SK-N-SH (cell line): ENCODE measurements at regions not wholly inside any gene's neighbourhood (a gene's known extent, or its start where the extent isn't known, plus 50 kb on each side); places are given as distances from the start of the nearest gene placed in this dataset.

Experiments
- CTCF ChIA-PET: fragments of 300-600, 350-600 bp; formaldehyde crosslinking; extraction: SDS; loops from one replicate; lab custom pipeline; 2021; lab: Yijun Ruan, JAX
- POLR2A ChIA-PET: fragments of 350-600 bp; sonication (Branson Sonifier 250); formaldehyde crosslinking; extraction: SDS; loops from one replicate; lab custom pipeline; 2020; ENCODE audit warnings: antibody characterized with exemption, inconsistent platforms; lab: Yijun Ruan, JAX
- DNase-seq: peaks from one replicate; pipeline ENCODE4 v3.0.0; 2012
- H2AFZ ChIP-seq: fragments of 200-600 bp; sonication (generic); 2 replicates; pipeline ENCODE4 v1.8.1; 2016; ENCODE audit warnings: antibody characterized with exemption, mild to moderate bottlenecking, low read depth
- H3F3A ChIP-seq: fragments of 200-600 bp; sonication (generic); replicated peaks from 2 replicates; pipeline ENCODE3; 2016; ENCODE audit warnings: antibody characterized with exemption, mild to moderate bottlenecking; ENCODE audit not compliant: insufficient read depth
- H3K27ac ChIP-seq, 2 experiments: fragments of 200-500 bp in 1 of 2; fragments of 200-600 bp in 1 of 2; sonication (Bioruptor generic) in 1 of 2; sonication (generic), shearing (Covaris generic) in 1 of 2; 2 replicates each; pipeline versions ENCODE4 v1.5.1 to v1.6.1; 2014 to 2016; ENCODE audit warnings: low read depth in 2 of 2, inconsistent platforms in 1 of 2, low read length in 1 of 2, mild to moderate bottlenecking in 1 of 2, mixed read lengths in 1 of 2
- H3K27me3 ChIP-seq: fragments of 200-600 bp; sonication (generic), shearing (Covaris generic); 2 replicates; pipeline ENCODE4 v1.6.1; 2016; ENCODE audit warnings: mixed run types; ENCODE audit not compliant: insufficient read depth
- H3K36me3 ChIP-seq, 2 experiments: fragments of 200-500 bp in 1 of 2; fragments of 200-600 bp in 1 of 2; sonication (Bioruptor generic) in 1 of 2; sonication (generic) in 1 of 2; replicated peaks in 1 of 2; 2 replicates each; pipeline versions ENCODE3 to v1.5.1; 2014 to 2016; ENCODE audit warnings: low read length in 1 of 2, mild to moderate bottlenecking in 1 of 2; ENCODE audit not compliant: insufficient read depth in 2 of 2, control insufficient read depth in 1 of 2
- H3K4me1 ChIP-seq, 2 experiments: fragments of 200-500 bp in 1 of 2; fragments of 200-600 bp in 1 of 2; sonication (Bioruptor generic) in 1 of 2; sonication (generic), shearing (Covaris generic) in 1 of 2; 2 replicates each; pipeline versions ENCODE4 v1.5.1 to v1.6.1; 2014 to 2016; ENCODE audit warnings: low read depth in 1 of 2, low read length in 1 of 2, mixed run types in 1 of 2; ENCODE audit not compliant: insufficient read depth in 2 of 2, control insufficient read depth in 1 of 2
- H3K4me2 ChIP-seq: fragments of 200-600 bp; sonication (generic), shearing (Covaris generic); 2 replicates; pipeline ENCODE4 v1.6.1; 2017; ENCODE audit warnings: mixed run types
- H3K4me3 ChIP-seq, 2 experiments: fragments of 200-500 bp in 1 of 2; fragments of 200-600 bp in 1 of 2; sonication (Bioruptor generic) in 1 of 2; sonication (generic), shearing (Covaris generic) in 1 of 2; 2 replicates each; pipeline versions ENCODE4 v1.5.1 to v1.8.1; 2014 to 2016; ENCODE audit warnings: low read depth in 2 of 2, inconsistent platforms in 1 of 2, low read length in 1 of 2, mild to moderate bottlenecking in 1 of 2, mixed read lengths in 1 of 2, moderate library complexity in 1 of 2
- H3K79me2 ChIP-seq: fragments of 200-600 bp; sonication (generic); 2 replicates; pipeline ENCODE4 v1.8.1; 2017; ENCODE audit warnings: mild to moderate bottlenecking; ENCODE audit not compliant: insufficient read depth
- H3K9ac ChIP-seq: fragments of 200-600 bp; sonication (generic); 2 replicates; pipeline ENCODE4 v1.6.1; 2017; ENCODE audit warnings: mixed run types
- H3K9me2 ChIP-seq: fragments of 200-600 bp; sonication (generic); 2 replicates; pipeline ENCODE4 v1.6.1; 2017; ENCODE audit warnings: mixed run types
- H3K9me3 ChIP-seq: fragments of 200-600 bp; sonication (generic); 2 replicates; pipeline ENCODE4 v1.6.1; 2017; ENCODE audit warnings: mixed run types, mild to moderate bottlenecking, moderate library complexity
- H4K20me1 ChIP-seq: fragments of 200-600 bp; sonication (generic); 2 replicates; pipeline ENCODE4 v1.6.1; 2017; ENCODE audit warnings: mild to moderate bottlenecking, mixed run types; ENCODE audit not compliant: insufficient read depth
- CHD2 ChIP-seq: fragments of 150-350 bp; IDR thresholded peaks from 2 replicates; pipeline ENCODE4 v1.6.1; 2018; ENCODE audit warnings: low read length; ENCODE audit not compliant: partially characterized antibody
- EP300 ChIP-seq, 2 experiments: IDR thresholded peaks; 2 replicates each; pipeline versions ENCODE4 v1.4.0 to v1.6.1; 2012; ENCODE audit warnings: borderline replicate concordance in 1 of 2, low read depth in 1 of 2, low read length in 1 of 2
- EZH2phosphoT487 ChIP-seq: fragments of 200-600 bp; sonication (generic); IDR thresholded peaks from 2 replicates; pipeline ENCODE4 v1.6.1; 2017; ENCODE audit warnings: low read depth, mixed run types, mild to moderate bottlenecking, antibody characterized with exemption, moderate library complexity, borderline replicate concordance
- FOXM1 ChIP-seq: IDR thresholded peaks from 2 replicates; pipeline ENCODE4 v1.4.0; 2012; ENCODE audit warnings: low read depth, mild to moderate bottlenecking
- GATA2 ChIP-seq: sonication (generic); formaldehyde crosslinking; IDR thresholded peaks from 2 replicates; pipeline ENCODE4 v1.5.0; 2020; ENCODE audit warnings: mild to moderate bottlenecking, missing genetic modification reagents
- POLR2AphosphoS5 ChIP-seq: IDR thresholded peaks from 2 replicates; pipeline ENCODE4 v1.6.1; 2012; ENCODE audit warnings: low read depth, low read length
- RAD21 ChIP-seq: IDR thresholded peaks from 2 replicates; pipeline ENCODE4 v1.6.1; 2012; ENCODE audit warnings: mild to moderate bottlenecking, low read length
- RCOR1 ChIP-seq: fragments of 150-350 bp; IDR thresholded peaks from 2 replicates; pipeline ENCODE4 v1.6.1; 2017; ENCODE audit warnings: antibody characterized with exemption, low read length
- RFX5 ChIP-seq: IDR thresholded peaks from 2 replicates; pipeline ENCODE4 v1.6.1; 2012; ENCODE audit warnings: mild to moderate bottlenecking, improper control_type of control experiment, low read length
- RXRA ChIP-seq: IDR thresholded peaks from 2 replicates; pipeline ENCODE4 v1.4.0; 2012; ENCODE audit warnings: low read depth, mild to moderate bottlenecking, borderline replicate concordance
- SIN3A ChIP-seq: IDR thresholded peaks from 2 replicates; pipeline ENCODE4 v1.6.1; 2012; ENCODE audit warnings: low read depth, mild to moderate bottlenecking, low read length, moderate library complexity, borderline replicate concordance
- SMC3 ChIP-seq: IDR thresholded peaks from 2 replicates; pipeline ENCODE4 v1.6.1; 2012; ENCODE audit warnings: low read depth, low read length, improper control_type of control experiment
- TEAD4 ChIP-seq: IDR thresholded peaks from 2 replicates; pipeline ENCODE4 v1.4.0; 2012; ENCODE audit warnings: mild to moderate bottlenecking, borderline replicate concordance; ENCODE audit not compliant: insufficient read depth
- USF1 ChIP-seq: IDR thresholded peaks from 2 replicates; pipeline ENCODE4 v1.4.0; 2012; ENCODE audit warnings: low read depth, borderline replicate concordance
- USF2 ChIP-seq: fragments of 150-350 bp; IDR thresholded peaks from 2 replicates; pipeline ENCODE4 v1.6.1; 2017; ENCODE audit warnings: antibody characterized with exemption, low read length, low read depth, borderline replicate concordance
- ZBTB33 ChIP-seq: IDR thresholded peaks from 2 replicates; pipeline ENCODE4 v1.4.0; 2012; ENCODE audit warnings: low read depth, borderline replicate concordance
- WGBS: methylation state at CpG from one replicate; pipeline ENCODE4 v1.1.6; 2017; ENCODE audit warnings: low lambda C conversion rate; 5-methylcytosine and 5-hydroxymethylcytosine counted together

- Histone ChIP-seq H3K4me2 (no peak overlapping the region), H3K27ac (no peak overlapping the region), H3K4me1 (no peaks in the 10 kb centered on the region), H3K36me3 (no peaks in the 10 kb centered on the region), H3K9ac (no peak overlapping the region), H3K79me2 (no peaks in the 10 kb centered on the region), H3K9me3 (no peaks in the 10 kb centered on the region), H4K20me1 (no peaks in the 10 kb centered on the region), H3K27me3 (no peaks in the 10 kb centered on the region), H3F3A (no peaks in the 10 kb centered on the region), H2AFZ (no peak overlapping the region), H3K9me2 (no peaks in the 10 kb centered on the region), H3K4me3 (no peak overlapping the region)
- WGBS, result 6% methylated on average over 3 of the region's 3 CpGs
- no peak for DNase-seq
- CTCF ChIA-PET, result no interaction called here
- no peak for TF ChIP-seq USF2
- TF ChIP-seq TEAD4, result no peak
- TF ChIP-seq EP300 (IDR thresholded peaks at IDR 0.05; ENCODE audit: borderline replicate concordance in 1 of 2, low read depth in 1 of 2, low read length in 1 of 2), result no peak
- no peak for TF ChIP-seq CHD2
- TF ChIP-seq RCOR1, result no peak
- TF ChIP-seq RFX5, result no peak
- no peak for TF ChIP-seq RXRA
- no peak for TF ChIP-seq GATA2
- no peak for TF ChIP-seq RAD21
- TF ChIP-seq USF1, result no peak
- no peak for TF ChIP-seq FOXM1
- no peak for TF ChIP-seq POLR2AphosphoS5
- no peak for TF ChIP-seq EZH2phosphoT487
- no peak for TF ChIP-seq SMC3
- TF ChIP-seq SIN3A, result no peak
- TF ChIP-seq ZBTB33, result no peak
- POLR2A ChIA-PET, result no interaction called here
These were observed 2275.1 kb downstream of the PCDH7 start for GRCh38 chr4:32994981-32995881.
